NCI-H748 (cell line): ENCODE measurements at regions not wholly inside any gene's neighbourhood (a gene's known extent, or its start where the extent isn't known, plus 50 kb on each side); places are given as distances from the start of the nearest gene placed in this dataset.
A peak's percentile ranks its signal among the peaks of the same experiment; 100 is the strongest.

Source experiments
- DNase-seq: peaks from one replicate; lab custom pipeline; 2025; ENCODE audit not compliant: unreplicated experiment; lab: John Stamatoyannopoulos, UW

GRCh38 chr11:15859411-15859810 is 496.9 kb downstream of the SOX6 start:
- DNase-seq = no peak

- DNase-seq = no peak
Measured at GRCh38 chr11:15861256-15861655, 495.1 kb downstream of the SOX6 start.

- peak; percentile 49 for DNase-seq
Measured at GRCh38 chr11:15863411-15863810, 492.9 kb downstream of the SOX6 start.

- DNase-seq = no peak
Measured at GRCh38 chr11:15864026-15864805, 492.1 kb downstream of the SOX6 start.

GRCh38 chr11:15865212-15865987 is 490.9 kb downstream of the SOX6 start:
- DNase-seq = peak; percentile 15

GRCh38 chr11:15867871-15868270 is 488.5 kb downstream of the SOX6 start:
- no peak for DNase-seq

- DNase-seq = no peak
Measured at GRCh38 chr11:15870911-15871310, 485.4 kb downstream of the SOX6 start.

- no peak for DNase-seq
Measured at GRCh38 chr11:15871904-15872626, 484.3 kb downstream of the SOX6 start.

GRCh38 chr11:15873501-15873900 is 482.8 kb downstream of the SOX6 start:
- DNase-seq = no peak

- no peak for DNase-seq
Measured at GRCh38 chr11:15874704-15875103, 481.6 kb downstream of the SOX6 start.

GRCh38 chr11:15875393-15875792 is 481.0 kb downstream of the SOX6 start:
- DNase-seq = no peak

- no peak for DNase-seq
Measured at GRCh38 chr11:15875943-15876342, 480.4 kb downstream of the SOX6 start.

- no peak for DNase-seq
Measured at GRCh38 chr11:15878756-15879155, 477.6 kb downstream of the SOX6 start.

- no peak for DNase-seq
Measured at GRCh38 chr11:15880291-15880690, 476.1 kb downstream of the SOX6 start.

GRCh38 chr11:15882876-15883454 is 473.4 kb downstream of the SOX6 start:
- DNase-seq = no peak

GRCh38 chr11:15883455-15883920 is 472.9 kb downstream of the SOX6 start:
- no peak for DNase-seq

GRCh38 chr11:15884141-15884540 is 472.2 kb downstream of the SOX6 start:
- no peak for DNase-seq

- no peak for DNase-seq
Measured at GRCh38 chr11:15884777-15885540, 471.4 kb downstream of the SOX6 start.

- DNase-seq = no peak
Measured at GRCh38 chr11:15885854-15886253, 470.5 kb downstream of the SOX6 start.

GRCh38 chr11:15886299-15886698 is 470.0 kb downstream of the SOX6 start:
- DNase-seq = no peak
